ENCODE measurements at regions not wholly inside any gene's neighbourhood (a gene's known extent, or its start where the extent isn't known, plus 50 kb on each side); places are given as distances from the start of the nearest gene placed in this dataset.

DNA sequence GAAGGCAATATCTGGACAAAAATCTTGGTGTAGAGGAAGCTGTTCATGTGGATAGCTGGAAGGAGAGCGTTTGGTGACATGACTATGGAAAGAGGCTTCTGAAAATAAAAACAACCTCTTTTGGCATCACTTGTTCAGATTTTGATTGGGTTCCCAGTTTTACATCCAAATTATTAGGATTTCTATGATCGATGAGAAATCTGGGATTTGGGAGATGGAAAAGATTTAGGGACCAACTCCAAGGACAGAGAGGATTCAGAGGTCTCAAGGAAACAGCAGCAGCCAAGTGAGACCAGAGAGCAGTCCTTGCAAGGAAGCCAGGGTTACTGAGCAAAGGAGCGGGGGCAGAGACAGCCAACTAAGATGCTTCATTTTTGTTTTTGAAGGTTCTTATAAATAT lies 441.7 kb downstream of the TRIB2 start:
- TF ChIP-seq, protein P1, sequence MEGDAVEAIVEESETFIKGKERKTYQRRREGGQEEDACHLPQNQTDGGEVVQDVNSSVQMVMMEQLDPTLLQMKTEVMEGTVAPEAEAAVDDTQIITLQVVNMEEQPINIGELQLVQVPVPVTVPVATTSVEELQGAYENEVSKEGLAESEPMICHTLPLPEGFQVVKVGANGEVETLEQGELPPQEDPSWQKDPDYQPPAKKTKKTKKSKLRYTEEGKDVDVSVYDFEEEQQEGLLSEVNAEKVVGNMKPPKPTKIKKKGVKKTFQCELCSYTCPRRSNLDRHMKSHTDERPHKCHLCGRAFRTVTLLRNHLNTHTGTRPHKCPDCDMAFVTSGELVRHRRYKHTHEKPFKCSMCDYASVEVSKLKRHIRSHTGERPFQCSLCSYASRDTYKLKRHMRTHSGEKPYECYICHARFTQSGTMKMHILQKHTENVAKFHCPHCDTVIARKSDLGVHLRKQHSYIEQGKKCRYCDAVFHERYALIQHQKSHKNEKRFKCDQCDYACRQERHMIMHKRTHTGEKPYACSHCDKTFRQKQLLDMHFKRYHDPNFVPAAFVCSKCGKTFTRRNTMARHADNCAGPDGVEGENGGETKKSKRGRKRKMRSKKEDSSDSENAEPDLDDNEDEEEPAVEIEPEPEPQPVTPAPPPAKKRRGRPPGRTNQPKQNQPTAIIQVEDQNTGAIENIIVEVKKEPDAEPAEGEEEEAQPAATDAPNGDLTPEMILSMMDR (IDR thresholded peaks at IDR 0.05): no peak
- TF ChIP-seq POLR2A (IDR thresholded peaks at IDR 0.05): no peak
- Histone ChIP-seq H3K36me3 (ENCODE audit: low read depth, missing control alignments) (no peaks in the 10 kb centered on the region), H3K27ac (no peak overlapping the region), H3K27me3 (no peaks in the 10 kb centered on the region), H3K4me3 (no peak overlapping the region), H3K4me1 (no peaks in the 10 kb centered on the region), H3K9me3 (no peaks in the 10 kb centered on the region)
- intact Hi-C loops (cut with DNase I; ENCODE audit: low total_unique reads): no loop called here
- WGBS, 2 donors: 87 to 91% methylated on average over 3 of the region's 3 CpGs
- no peak for DNase-seq

DNA sequence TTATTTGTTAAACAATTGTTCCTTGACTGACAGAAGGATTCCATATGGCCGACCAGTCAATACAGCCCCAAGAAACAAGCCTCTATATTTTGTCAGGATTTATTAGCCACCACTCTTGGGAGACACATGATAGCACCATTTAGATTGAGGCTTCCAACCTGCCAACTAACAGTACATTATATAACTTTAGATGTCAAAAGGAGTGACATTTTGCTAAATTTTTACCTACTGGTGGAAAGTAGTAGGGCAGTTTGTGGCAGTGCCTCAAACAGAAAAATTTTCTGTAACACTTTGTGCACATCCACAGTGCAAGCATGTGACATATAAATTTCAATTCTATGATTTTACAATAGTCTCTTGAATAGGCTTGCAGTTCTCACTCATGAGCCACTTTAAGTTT lies 464.0 kb downstream of the TRIB2 start:
- Histone ChIP-seq H3K27me3 (no peaks in the 10 kb centered on the region), H3K4me3 (no peak overlapping the region), H3K9me3 (no peaks in the 10 kb centered on the region), H3K27ac (no peak overlapping the region), H3K4me1 (no peaks in the 10 kb centered on the region), H3K36me3 (ENCODE audit: low read depth, missing control alignments) (no peaks in the 10 kb centered on the region)
- DNase-seq: no peak
- 90 to 94% methylated on average over 1 of the region's 1 CpG for WGBS, 2 donors
- intact Hi-C loops (cut with DNase I; ENCODE audit: low total_unique reads): no loop called here
- no peak for TF ChIP-seq POLR2A (IDR thresholded peaks at IDR 0.05)
- TF ChIP-seq, protein P1 (IDR thresholded peaks at IDR 0.05): peak in 1 of 3 experiments; percentile 11

DNA sequence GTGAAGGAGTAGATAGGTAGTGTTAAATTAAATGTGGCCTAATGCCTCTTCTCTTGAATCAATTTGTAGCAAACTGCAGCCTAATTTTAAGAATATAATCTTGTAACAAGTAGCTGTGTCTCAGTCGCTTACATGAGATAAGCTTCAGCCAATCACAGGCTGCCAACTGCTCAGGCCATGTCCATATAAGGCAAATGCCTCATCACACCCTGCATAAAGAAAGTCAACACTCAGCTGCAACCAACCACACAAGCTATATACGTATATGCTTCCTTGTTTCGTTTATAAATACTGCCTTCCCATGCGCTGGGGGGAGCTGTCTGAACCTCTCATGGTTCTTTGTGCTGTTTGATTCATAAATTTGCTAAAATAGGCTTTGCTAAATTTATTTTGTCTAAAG lies 476.3 kb downstream of the TRIB2 start:
- DNase-seq: peak; percentile 79
- 58 to 76% methylated on average over 4 of the region's 4 CpGs for WGBS, 2 donors
- H3K4me1 ChIP-seq: no peaks in the 10 kb centered on the region
- no peak overlapping the region for H3K27ac ChIP-seq
- intact Hi-C loops (cut with DNase I; ENCODE audit: low total_unique reads): no loop called here
- no peaks in the 10 kb centered on the region for H3K27me3 ChIP-seq
- TF ChIP-seq, protein P1 (IDR thresholded peaks at IDR 0.05): no peak
- no peak for TF ChIP-seq POLR2A (IDR thresholded peaks at IDR 0.05)
- H3K9me3 ChIP-seq: no peaks in the 10 kb centered on the region
- no peaks in the 10 kb centered on the region for H3K36me3 ChIP-seq (ENCODE audit: low read depth, missing control alignments)
- no peak overlapping the region for H3K4me3 ChIP-seq

DNA sequence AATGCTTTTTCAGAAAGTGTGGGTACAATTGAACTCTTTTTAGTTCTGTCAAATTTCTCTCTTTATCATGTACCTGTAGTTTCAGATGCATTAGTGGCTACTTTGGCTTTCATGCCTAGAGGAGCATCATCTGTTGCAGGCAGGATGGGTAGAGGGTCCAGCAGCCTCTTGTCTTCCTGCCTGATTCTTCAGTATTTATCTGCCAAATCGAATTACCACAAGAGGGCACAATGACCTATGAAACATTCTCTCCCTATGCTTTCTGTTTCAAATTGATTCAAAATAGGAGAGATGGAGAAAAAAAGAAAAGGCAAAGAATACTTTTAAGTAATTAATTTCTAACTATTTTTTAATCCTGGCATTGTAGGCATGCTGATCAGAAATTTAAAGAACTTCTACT lies 477.2 kb downstream of the TRIB2 start:
- H3K36me3 ChIP-seq (ENCODE audit: low read depth, missing control alignments): no peaks in the 10 kb centered on the region
- WGBS, 2 donors: 17 to 18% methylated on average over 1 of the region's 1 CpG
- no peaks in the 10 kb centered on the region for H3K9me3 ChIP-seq
- H3K4me1 ChIP-seq: no peaks in the 10 kb centered on the region
- no peaks in the 10 kb centered on the region for H3K27me3 ChIP-seq
- TF ChIP-seq POLR2A (IDR thresholded peaks at IDR 0.05): no peak
- TF ChIP-seq, protein P1 (IDR thresholded peaks at IDR 0.05): peak in 2 of 3 experiments; percentile 22 to 36
- intact Hi-C loops (cut with DNase I; ENCODE audit: low total_unique reads): no loop called here
- H3K4me3 ChIP-seq: no peak overlapping the region
- DNase-seq: no peak
- no peak overlapping the region for H3K27ac ChIP-seq

DNA sequence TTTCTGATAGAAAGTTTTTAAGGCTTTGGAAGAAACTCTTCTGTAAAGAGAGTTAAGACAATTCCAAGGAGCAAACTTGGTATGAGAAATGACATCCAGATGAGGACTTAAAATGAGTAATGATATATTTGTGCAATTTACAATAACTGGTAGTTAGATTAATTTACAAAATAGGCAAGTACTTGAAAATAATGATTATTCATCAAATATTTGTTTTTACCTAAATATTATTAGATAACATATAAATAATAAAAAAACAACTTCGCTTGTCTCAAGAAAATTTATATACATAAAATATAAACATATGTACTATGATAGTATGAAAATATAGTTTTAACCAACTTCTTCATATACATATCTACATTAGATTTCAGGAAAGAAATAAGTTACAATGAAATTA lies 478.5 kb downstream of the TRIB2 start:
- H3K4me1 ChIP-seq: no peaks in the 10 kb centered on the region
- no peaks in the 10 kb centered on the region for H3K36me3 ChIP-seq (ENCODE audit: low read depth, missing control alignments)
- intact Hi-C loops (cut with DNase I; ENCODE audit: low total_unique reads): no loop called here
- TF ChIP-seq, protein P1 (IDR thresholded peaks at IDR 0.05): no peak
- no peak for TF ChIP-seq POLR2A (IDR thresholded peaks at IDR 0.05)
- DNase-seq: no peak
- H3K27ac ChIP-seq: no peak overlapping the region
- WGBS, 2 donors: 91 to 98% methylated on average over 1 of the region's 1 CpG
- no peak overlapping the region for H3K4me3 ChIP-seq
- no peaks in the 10 kb centered on the region for H3K9me3 ChIP-seq
- no peaks in the 10 kb centered on the region for H3K27me3 ChIP-seq

All from testis (tissue), 2 donors.